ENCODE measurements at regions not wholly inside any gene's neighbourhood (a gene's known extent, or its start where the extent isn't known, plus 50 kb on each side); places are given as distances from the start of the nearest gene placed in this dataset.

DNA sequence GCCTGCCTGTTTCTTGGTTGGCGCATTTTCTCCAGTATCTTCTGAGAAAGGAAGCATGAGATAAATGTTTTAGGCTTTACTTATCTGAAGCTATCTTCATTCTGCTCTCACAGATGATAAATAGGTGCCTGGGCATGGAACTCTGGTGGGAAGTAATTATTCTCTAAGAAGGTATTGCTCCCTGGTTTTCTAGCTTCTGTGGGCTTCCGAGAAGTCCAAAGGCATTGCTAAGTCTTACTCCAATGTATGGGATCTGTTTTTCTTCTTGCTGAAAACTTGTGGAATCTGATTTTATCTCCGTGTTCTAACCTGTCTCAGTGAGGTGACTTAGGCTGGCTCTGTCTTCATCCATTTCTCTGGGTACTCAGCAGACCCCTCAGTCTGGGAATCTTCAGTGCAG is 224.4 kb upstream of the HS6ST1 start:
- no peaks in the 10 kb centered on the region for H3K27me3 ChIP-seq (ENCODE audit: insufficient read depth, low read length)
- H3K4me1 ChIP-seq (ENCODE audit: insufficient read depth, low read length), result no peaks in the 10 kb centered on the region
- no peaks in the 10 kb centered on the region for H3K9me3 ChIP-seq (ENCODE audit: low read depth, low read length)
- H3K4me3 ChIP-seq (ENCODE audit: low read length), result no peak overlapping the region

DNA sequence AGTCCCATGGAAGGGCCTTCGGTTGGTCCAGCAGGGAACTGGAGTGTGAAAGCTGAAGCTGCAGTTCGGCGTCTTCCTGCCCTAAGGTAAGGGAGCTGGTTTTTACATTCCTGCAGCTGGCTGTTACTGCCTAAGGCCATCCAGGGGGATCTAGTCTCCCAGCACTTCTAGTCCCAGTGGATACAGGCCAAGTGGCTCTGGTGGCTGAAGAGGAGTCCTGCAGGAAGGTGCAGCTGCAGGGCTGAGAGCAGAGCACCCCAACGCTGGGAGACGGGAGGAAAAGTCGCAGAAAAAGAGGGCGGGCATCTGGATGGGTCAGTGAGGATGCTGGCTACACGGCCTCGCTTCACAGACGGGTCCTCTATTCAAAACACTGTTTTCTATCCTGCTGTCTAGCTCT is 225.0 kb upstream of the HS6ST1 start:
- H3K27me3 ChIP-seq (ENCODE audit: insufficient read depth, low read length), result no peaks in the 10 kb centered on the region
- no peak overlapping the region for H3K4me3 ChIP-seq (ENCODE audit: low read length)
- no peaks in the 10 kb centered on the region for H3K9me3 ChIP-seq (ENCODE audit: low read depth, low read length)
- H3K4me1 ChIP-seq (ENCODE audit: insufficient read depth, low read length), result no peaks in the 10 kb centered on the region

DNA sequence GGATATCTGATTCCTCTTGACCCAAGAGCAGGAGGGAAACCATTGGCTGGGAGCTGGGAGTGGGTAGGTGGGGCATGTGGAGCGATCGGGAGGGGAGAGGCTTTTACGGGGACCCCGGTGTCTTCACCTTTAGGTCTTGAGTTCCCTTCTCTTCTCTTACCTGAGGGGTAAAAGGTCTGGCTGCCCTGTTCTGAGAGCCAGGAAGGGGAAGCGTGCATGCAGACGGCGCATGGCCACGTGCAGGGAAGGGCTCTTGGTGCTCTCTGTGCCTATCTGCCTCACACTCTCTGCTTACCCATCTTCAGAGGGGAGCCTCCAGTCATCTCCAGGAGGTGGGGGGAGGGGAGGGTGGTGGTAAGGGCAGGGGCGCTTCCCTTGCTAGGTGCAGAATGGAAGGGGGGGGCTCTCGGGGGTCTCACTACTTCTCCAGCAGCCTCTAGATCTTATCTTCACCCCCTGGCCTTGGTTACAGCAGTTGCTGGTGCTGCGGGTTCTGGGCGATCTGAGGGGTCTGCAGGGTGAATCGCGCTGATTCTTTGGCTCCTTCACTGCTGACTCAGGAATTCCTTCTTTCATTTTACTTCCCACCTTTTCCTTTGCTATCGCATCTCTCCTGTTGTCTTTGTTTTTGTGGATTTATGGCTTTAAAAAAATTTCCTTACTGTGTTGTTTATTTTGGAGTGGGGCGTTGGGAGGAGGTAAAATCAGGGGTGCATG is 225.8 kb upstream of the HS6ST1 start:
- Histone ChIP-seq H3K4me3 (ENCODE audit: low read length) (no peak overlapping the region), H3K27me3 (ENCODE audit: insufficient read depth, low read length) (no peaks in the 10 kb centered on the region), H3K4me1 (ENCODE audit: insufficient read depth, low read length) (no peaks in the 10 kb centered on the region), H3K9me3 (ENCODE audit: low read depth, low read length) (no peaks in the 10 kb centered on the region)

DNA sequence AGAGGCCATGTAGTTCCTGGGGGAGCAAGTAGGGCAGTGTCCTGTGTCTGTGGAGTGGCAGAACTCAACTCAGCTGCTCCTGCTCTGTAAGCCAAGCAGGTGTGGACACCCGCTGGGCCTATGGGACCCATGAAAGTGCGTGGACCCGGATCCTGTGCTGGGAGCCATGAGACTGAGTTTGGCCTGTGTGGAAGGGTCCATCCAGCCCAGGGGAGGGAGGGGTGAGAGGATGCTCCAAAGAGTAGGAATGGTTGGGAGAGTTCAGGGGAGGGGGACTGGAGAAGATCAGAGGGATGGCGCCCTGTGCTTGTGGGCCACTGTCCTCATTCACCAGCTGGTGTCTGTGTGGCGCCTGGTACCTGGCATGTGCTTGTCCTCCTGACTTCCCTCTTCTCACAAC is 226.4 kb upstream of the HS6ST1 start:
- no peak overlapping the region for H3K4me3 ChIP-seq (ENCODE audit: low read length)
- no peaks in the 10 kb centered on the region for H3K27me3 ChIP-seq (ENCODE audit: insufficient read depth, low read length)
- H3K9me3 ChIP-seq (ENCODE audit: low read depth, low read length), result no peaks in the 10 kb centered on the region
- no peaks in the 10 kb centered on the region for H3K4me1 ChIP-seq (ENCODE audit: insufficient read depth, low read length)

DNA sequence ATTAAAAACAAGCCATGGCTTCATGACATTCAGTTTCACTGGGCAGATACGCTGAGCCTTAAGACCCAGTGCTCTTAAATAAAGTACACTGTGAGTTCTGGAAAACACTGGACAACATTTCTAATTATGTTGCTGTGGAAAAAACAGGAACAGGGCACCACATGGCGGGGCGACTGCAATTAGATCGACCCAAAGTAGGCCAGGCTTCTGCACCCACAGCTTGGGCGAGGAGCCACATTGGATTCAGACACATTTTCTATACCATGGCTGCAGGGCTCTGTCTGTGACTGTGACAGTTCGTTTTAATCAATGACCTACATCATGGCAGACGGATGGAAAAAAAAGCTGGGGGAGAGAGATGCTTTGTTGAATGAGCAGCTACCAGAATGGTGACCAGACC is 227.2 kb upstream of the HS6ST1 start:
- Histone ChIP-seq H3K4me3 (ENCODE audit: low read length) (no peak overlapping the region), H3K27me3 (ENCODE audit: insufficient read depth, low read length) (no peaks in the 10 kb centered on the region), H3K9me3 (ENCODE audit: low read depth, low read length) (no peaks in the 10 kb centered on the region), H3K4me1 (ENCODE audit: insufficient read depth, low read length) (no peaks in the 10 kb centered on the region)

DNA sequence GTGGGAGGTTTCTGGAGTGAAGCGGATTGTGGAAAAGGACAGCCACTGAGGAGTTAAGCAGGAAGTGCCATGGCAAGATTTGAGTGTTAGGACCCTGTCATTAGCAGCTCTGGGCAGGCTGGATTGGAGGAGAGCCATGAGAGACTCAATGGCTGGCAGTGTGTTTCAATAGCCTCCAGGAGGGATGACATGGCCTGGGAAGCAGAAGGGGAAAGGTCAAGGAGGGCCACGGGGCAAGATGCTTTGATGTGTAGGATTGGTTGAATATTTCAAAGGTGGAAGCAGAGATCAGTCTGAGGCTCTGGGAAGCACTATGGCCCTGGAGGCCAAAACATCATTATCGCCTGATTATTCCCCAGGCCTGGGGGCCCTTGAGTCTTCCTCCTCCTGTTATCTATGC is 229.0 kb upstream of the HS6ST1 start:
- Histone ChIP-seq H3K4me1 (ENCODE audit: insufficient read depth, low read length) (no peaks in the 10 kb centered on the region), H3K9me3 (ENCODE audit: low read depth, low read length) (no peaks in the 10 kb centered on the region), H3K27me3 (ENCODE audit: insufficient read depth, low read length) (no peaks in the 10 kb centered on the region), H3K4me3 (ENCODE audit: low read length) (no peak overlapping the region)

DNA sequence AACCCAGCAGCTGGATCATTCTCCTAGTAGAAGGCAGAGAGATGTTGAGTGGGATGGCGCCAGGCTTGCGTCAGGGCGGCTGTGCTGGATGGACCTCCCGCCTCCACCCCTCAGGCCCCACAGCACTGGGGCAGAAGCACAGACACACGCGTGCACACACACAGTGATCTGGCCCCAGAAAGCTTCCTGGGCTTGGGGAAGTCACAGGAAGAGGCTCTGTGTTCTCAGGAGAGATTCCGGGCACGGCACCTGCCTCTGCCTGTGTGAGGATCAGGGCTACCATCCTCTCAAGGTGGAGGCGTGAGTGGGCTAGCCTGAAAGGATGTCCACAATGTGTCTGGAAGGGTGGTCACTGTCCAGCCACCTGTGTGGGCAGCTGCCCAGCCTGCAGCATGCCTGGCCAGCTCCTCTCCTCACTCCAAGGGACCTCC is 229.8 kb upstream of the HS6ST1 start:
- Histone ChIP-seq H3K27me3 (ENCODE audit: insufficient read depth, low read length) (no peaks in the 10 kb centered on the region), H3K9me3 (ENCODE audit: low read depth, low read length) (no peaks in the 10 kb centered on the region), H3K4me1 (ENCODE audit: insufficient read depth, low read length) (no peaks in the 10 kb centered on the region), H3K4me3 (ENCODE audit: low read length) (no peak overlapping the region)

DNA sequence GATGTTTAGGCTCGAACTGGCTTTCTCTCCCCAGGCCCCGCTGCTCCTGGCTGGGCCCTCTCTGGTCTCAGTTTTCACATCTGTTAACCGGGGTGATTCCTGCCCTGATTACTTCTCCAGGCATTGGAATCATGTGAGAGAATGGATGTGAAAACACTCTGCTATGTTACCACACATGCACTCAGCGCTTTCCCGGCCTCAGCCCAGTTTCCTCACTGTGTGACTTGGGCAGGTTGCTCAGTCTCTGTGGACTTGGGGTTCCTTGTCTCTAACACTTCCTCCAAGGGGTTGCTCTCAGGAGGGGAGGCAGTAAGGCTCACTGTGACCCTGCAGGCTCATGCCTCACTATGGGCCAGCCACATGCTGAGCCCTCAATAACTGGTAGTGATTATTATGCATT is 230.4 kb upstream of the HS6ST1 start:
- H3K9me3 ChIP-seq (ENCODE audit: low read depth, low read length), result no peaks in the 10 kb centered on the region
- H3K27me3 ChIP-seq (ENCODE audit: insufficient read depth, low read length), result no peaks in the 10 kb centered on the region
- no peak overlapping the region for H3K4me3 ChIP-seq (ENCODE audit: low read length)
- H3K4me1 ChIP-seq (ENCODE audit: insufficient read depth, low read length), result no peaks in the 10 kb centered on the region

DNA sequence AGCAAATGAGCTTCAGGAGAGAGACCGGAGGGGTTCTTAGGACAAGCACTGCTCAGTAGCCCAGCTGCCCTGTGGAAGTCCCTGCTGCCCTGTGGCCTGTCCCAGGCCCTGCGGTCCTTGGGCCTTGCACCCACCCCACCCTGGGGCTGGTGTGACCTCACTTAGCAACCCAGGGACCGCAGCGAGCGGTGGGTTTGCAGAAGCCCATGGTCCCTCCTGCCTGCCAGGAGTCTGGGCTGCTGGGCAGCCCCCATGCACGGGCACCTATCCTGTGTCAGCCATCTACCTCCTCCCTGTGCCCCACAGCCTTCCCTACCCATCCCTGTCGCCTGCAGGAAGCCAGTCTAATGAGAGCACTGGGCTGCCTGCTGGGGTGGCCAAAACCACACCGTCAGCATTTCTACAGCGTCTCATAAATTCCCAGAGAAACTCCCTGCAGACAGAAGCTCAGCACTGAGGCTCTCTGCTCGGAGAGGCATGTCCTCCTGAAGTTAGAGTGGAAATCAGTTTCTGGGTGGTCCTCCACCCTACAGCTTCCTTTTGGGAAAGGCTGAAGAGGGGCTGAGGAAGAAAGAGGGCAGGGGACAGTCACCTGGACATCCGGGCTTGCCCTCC is 231.1 kb upstream of the HS6ST1 start:
- Histone ChIP-seq H3K9me3 (ENCODE audit: low read depth, low read length) (no peaks in the 10 kb centered on the region), H3K4me1 (ENCODE audit: insufficient read depth, low read length) (no peaks in the 10 kb centered on the region), H3K27me3 (ENCODE audit: insufficient read depth, low read length) (no peaks in the 10 kb centered on the region), H3K4me3 (ENCODE audit: low read length) (no peak overlapping the region)

DNA sequence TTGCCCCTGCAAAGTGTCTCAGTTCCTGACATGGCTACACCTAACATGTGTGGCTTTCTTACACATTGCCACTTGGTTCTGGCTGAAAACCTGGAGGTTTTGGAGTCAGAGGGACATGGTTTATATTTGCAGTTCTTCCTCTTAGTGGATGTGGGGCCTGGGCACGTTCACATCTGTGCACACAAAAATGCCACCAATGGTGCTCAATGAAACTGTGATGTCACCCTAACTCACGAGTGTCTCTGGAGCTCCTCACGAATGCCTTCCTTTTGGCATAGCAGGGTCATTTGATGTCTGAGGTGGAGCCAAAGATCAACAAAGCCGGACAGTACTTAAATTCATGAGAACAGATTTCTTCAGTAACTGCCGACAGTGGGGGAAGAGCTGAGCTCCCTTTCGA is 231.7 kb upstream of the HS6ST1 start:
- H3K27me3 ChIP-seq (ENCODE audit: insufficient read depth, low read length), result no peaks in the 10 kb centered on the region
- H3K9me3 ChIP-seq (ENCODE audit: low read depth, low read length), result no peaks in the 10 kb centered on the region
- no peaks in the 10 kb centered on the region for H3K4me1 ChIP-seq (ENCODE audit: insufficient read depth, low read length)
- H3K4me3 ChIP-seq (ENCODE audit: low read length), result no peak overlapping the region

DNA sequence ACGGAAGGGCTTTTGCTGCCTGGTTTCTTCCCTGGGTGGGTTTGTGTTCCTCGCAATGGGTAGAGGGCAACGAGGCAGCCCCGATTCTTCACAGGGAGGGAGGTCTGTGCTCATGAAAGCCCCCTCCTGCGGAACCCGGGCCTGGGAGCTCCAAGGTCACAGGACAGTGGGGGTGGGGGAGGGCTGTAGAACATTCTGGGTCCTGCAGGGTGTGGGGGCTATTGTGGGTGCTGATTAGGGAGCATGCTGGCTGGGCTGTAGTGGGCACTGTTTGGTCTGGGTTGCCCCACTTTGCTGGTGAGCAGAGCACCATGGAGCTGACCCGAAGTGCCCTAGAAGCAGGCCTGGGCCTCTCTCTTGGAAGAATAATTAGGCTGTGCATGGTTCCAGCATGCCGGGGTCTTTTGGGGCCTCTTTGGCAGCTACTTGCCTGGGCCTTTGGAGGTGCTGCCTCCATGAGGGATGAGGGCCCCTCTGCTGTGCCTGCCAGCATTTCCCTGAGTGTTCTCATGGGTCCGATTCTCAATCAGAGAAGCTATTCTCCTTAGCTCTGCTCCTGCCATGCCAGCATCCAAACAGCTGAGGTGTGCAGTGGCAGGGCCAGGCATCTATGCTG is 232.2 kb upstream of the HS6ST1 start:
- no peaks in the 10 kb centered on the region for H3K9me3 ChIP-seq (ENCODE audit: low read depth, low read length)
- no peak overlapping the region for H3K4me3 ChIP-seq (ENCODE audit: low read length)
- no peaks in the 10 kb centered on the region for H3K4me1 ChIP-seq (ENCODE audit: insufficient read depth, low read length)
- H3K27me3 ChIP-seq (ENCODE audit: insufficient read depth, low read length), result no peaks in the 10 kb centered on the region

DNA sequence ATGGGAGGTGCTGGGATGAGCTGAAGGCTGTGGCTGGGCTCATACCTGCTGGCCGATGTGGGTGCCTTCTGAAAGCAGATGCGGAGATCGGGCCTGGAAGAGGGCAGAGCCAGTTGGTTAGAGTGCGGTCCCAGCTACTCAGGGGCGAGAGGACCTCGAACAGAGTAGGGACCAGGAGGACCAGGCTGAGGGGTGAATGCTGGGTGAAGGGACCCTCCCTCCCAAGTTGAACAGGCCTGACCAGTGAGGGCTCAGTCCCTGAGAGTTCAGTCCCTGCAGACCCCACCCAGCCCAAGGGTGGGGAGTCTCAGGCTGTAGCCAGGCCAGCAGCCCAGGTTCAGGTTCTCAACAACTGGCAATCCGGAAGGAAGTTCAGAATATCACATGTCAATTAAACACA is 232.8 kb upstream of the HS6ST1 start:
- H3K27me3 ChIP-seq (ENCODE audit: insufficient read depth, low read length), result no peaks in the 10 kb centered on the region

DNA sequence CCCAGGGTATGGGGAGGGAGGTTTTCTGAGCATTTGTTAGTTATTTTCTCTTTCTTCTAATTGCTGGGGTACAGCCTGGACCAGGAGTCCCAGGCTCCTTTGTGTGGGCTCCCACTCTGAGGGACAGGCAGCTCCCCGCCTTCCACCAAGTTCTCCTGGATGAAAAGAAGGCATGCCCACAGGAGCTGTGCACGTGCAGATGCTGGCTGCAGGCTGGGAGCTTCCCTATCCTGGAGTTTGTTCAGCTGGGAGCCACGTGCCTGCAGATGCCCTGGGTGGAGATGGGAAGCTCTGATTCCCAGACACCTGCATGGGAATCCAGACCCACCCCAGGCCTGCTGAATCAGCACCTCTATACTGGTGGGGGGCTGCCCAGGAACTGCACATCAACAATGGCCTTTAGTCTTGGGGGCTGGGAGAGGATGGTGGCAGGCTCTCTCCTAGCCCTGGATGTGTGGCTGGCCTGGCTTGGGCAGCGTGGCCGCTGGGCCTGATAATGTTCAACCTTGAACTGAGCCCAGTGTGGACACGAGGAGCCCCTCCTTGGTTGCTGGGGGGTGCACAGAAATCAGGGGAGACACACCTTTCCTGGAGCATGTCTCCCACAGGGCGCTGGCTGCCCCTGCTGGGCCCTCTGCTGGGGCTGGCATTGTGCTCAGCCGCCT is 233.6 kb upstream of the HS6ST1 start:
- no peak overlapping the region for H3K4me3 ChIP-seq (ENCODE audit: low read length)
- H3K4me1 ChIP-seq (ENCODE audit: insufficient read depth, low read length), result peaks cover 8% of the 10 kb centered on the region
- no peaks in the 10 kb centered on the region for H3K27me3 ChIP-seq (ENCODE audit: insufficient read depth, low read length)
- no peaks in the 10 kb centered on the region for H3K9me3 ChIP-seq (ENCODE audit: low read depth, low read length)

More for the DNA sequence above, 232.8 kb upstream of the HS6ST1 start:
- Histone ChIP-seq H3K4me1 (ENCODE audit: insufficient read depth, low read length) (no peaks in the 10 kb centered on the region), H3K4me3 (ENCODE audit: low read length) (no peak overlapping the region), H3K9me3 (ENCODE audit: low read depth, low read length) (no peaks in the 10 kb centered on the region)

DNA sequence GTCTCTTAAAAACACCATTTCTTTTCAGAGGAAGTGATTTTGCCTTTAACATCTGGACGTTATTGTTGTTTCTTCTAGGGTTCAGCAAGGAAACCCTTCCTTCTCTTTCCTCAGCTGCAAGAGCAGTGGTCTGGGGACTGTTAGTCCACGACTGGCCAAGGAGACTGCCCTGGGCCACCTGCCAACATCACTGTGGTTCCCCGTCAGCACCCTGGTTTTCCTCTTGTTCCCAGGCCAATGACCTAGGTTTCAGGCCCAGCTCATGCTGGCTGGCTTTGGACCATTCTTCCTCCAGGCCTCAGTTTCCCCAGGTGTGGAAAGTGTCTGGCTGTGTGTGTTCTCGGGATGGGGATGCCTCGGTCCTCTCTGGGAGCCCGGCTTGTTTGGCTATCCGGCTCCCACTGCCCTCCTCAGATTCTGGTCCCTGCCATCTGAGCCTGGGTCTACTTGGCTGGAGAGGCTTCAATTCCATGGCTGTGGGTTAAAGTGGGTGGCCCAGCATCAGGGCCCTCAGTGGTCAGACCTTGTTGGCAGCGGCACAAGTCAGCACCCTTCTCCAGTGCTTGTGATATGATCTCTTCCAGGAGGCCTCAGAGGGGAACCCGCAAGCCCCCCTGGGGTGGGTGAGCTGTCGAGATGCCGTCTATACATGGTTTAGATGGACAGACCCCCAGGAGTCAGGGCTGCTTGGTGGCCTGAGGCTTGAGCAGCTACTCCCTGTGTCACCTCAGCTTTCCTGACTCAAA is 234.3 kb upstream of the HS6ST1 start:
- Histone ChIP-seq H3K9me3 (ENCODE audit: low read depth, low read length) (no peaks in the 10 kb centered on the region), H3K4me1 (ENCODE audit: insufficient read depth, low read length) (peaks cover 12% of the 10 kb centered on the region), H3K4me3 (ENCODE audit: low read length) (no peak overlapping the region), H3K27me3 (ENCODE audit: insufficient read depth, low read length) (no peaks in the 10 kb centered on the region)

All from mononuclear cell (primary cell).